ENCODE measurements at regions not wholly inside any gene's neighbourhood (a gene's known extent, or its start where the extent isn't known, plus 50 kb on each side); places are given as distances from the start of the nearest gene placed in this dataset.

- TF ChIP-seq EZH2 (IDR thresholded peaks at IDR 0.05; ENCODE audit: borderline replicate concordance, low read depth, low read length, poor library complexity, severe bottlenecking) (no peak), CTCF (conservative IDR thresholded peaks at IDR 0.05; ENCODE audit: low read depth, low read length) (no peak)
Measured at GRCh38 chr15:94547711-94548110, 316.4 kb downstream of the MCTP2 start.
